Activated CD8-positive, alpha-beta T cell treated with anti-CD3 and anti-CD28 coated beads for 36 hours (primary cell): ENCODE measurements at regions not wholly inside any gene's neighbourhood (a gene's known extent, or its start where the extent isn't known, plus 50 kb on each side); places are given as distances from the start of the nearest gene placed in this dataset.
"Not testable (repeated sequence)": the region's sequence is repeated elsewhere in the genome, so short reads cannot be mapped to it uniquely, and the experiment has no call there.

Source experiments
- ATAC-seq: fragments of 200-7000 bp; cut with Tn5 transposase; one replicate; pipeline ENCODE4 v1.10.0; 2021; ENCODE audit warnings: mild to moderate bottlenecking, moderate library complexity
- CTCF ChIA-PET: fragments of 350-600 bp; sonication (Branson Sonifier 250); formaldehyde crosslinking; loops from one replicate; lab custom pipeline; 2021; ENCODE audit warnings: antibody characterized with exemption; lab: Charles Lee
- POLR2A ChIA-PET: fragments of 350-600 bp; sonication (Branson Sonifier 250); formaldehyde crosslinking; loops from one replicate; lab custom pipeline; 2021; ENCODE audit warnings: antibody characterized with exemption; lab: Charles Lee
- DNase-seq: peaks from one replicate; pipeline ENCODE4 v3.0.0-alpha.2; 2020
- H3K27ac Mint-ChIP-seq: one replicate; pipeline ENCODE4 v1.8.0; 2021; ENCODE audit warnings: mild to moderate bottlenecking, mixed read lengths
- H3K27me3 Mint-ChIP-seq: one replicate; pipeline ENCODE4 v1.8.0; 2021; ENCODE audit warnings: mixed read lengths
- H3K36me3 Mint-ChIP-seq: one replicate; pipeline ENCODE4 v1.8.0; 2021; ENCODE audit warnings: low read depth, mixed read lengths
- H3K4me1 Mint-ChIP-seq: one replicate; pipeline ENCODE4 v1.8.0; 2021; ENCODE audit warnings: low read depth, mixed read lengths
- H3K4me3 Mint-ChIP-seq: one replicate; pipeline ENCODE4 v1.8.0; 2021; ENCODE audit warnings: mild to moderate bottlenecking, moderate library complexity, mixed read lengths
- H3K9me3 Mint-ChIP-seq: one replicate; pipeline ENCODE4 v1.8.0; 2021; ENCODE audit warnings: mixed read lengths
- intact Hi-C: fragments of 100-400 bp; cut with micrococcal nuclease; formaldehyde crosslinking; loops from one replicate; pipeline ENCODE4 v1.10.0; 2022
- TF ChIP-seq, protein P1 (sequence below): fragments of 200-600 bp; IDR thresholded peaks from one replicate; pipeline ENCODE4 v1.8.0; 2022; ENCODE audit warnings: antibody characterized with exemption, mild to moderate bottlenecking

DNA sequence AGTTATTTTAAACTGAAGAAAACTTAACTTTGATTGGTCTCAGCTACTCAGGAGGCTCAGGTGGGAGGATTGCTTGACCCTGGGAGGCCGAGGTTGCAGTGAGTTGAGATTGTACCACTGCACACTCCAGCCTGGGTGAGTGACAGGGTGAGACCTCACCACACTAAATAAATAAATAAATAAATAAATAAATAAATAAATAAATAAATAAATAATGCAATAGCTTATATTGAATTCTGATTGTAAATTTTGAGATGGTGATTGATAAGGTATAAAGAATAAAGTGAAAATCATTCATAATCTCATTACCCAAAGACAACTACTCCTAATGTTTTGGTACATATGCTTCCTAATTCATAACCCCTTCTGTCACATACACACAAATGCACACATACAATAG is 58.1 kb downstream of the TUBA3C start:
- DNase-seq (no peak), ATAC-seq (no peak)
- Mint-ChIP-seq H3K4me1 (no peaks in the 10 kb centered on the region), H3K9me3 (no peaks in the 10 kb centered on the region), H3K27me3 (no peaks in the 10 kb centered on the region), H3K27ac (no peak overlapping the region), H3K36me3 (no peaks in the 10 kb centered on the region), H3K4me3 (no peak overlapping the region)
- ChIA-PET POLR2A (no interaction called here), CTCF (no interaction called here)
- TF ChIP-seq, protein P1, sequence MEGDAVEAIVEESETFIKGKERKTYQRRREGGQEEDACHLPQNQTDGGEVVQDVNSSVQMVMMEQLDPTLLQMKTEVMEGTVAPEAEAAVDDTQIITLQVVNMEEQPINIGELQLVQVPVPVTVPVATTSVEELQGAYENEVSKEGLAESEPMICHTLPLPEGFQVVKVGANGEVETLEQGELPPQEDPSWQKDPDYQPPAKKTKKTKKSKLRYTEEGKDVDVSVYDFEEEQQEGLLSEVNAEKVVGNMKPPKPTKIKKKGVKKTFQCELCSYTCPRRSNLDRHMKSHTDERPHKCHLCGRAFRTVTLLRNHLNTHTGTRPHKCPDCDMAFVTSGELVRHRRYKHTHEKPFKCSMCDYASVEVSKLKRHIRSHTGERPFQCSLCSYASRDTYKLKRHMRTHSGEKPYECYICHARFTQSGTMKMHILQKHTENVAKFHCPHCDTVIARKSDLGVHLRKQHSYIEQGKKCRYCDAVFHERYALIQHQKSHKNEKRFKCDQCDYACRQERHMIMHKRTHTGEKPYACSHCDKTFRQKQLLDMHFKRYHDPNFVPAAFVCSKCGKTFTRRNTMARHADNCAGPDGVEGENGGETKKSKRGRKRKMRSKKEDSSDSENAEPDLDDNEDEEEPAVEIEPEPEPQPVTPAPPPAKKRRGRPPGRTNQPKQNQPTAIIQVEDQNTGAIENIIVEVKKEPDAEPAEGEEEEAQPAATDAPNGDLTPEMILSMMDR: no peak
- intact Hi-C loops: no loop called here

DNA sequence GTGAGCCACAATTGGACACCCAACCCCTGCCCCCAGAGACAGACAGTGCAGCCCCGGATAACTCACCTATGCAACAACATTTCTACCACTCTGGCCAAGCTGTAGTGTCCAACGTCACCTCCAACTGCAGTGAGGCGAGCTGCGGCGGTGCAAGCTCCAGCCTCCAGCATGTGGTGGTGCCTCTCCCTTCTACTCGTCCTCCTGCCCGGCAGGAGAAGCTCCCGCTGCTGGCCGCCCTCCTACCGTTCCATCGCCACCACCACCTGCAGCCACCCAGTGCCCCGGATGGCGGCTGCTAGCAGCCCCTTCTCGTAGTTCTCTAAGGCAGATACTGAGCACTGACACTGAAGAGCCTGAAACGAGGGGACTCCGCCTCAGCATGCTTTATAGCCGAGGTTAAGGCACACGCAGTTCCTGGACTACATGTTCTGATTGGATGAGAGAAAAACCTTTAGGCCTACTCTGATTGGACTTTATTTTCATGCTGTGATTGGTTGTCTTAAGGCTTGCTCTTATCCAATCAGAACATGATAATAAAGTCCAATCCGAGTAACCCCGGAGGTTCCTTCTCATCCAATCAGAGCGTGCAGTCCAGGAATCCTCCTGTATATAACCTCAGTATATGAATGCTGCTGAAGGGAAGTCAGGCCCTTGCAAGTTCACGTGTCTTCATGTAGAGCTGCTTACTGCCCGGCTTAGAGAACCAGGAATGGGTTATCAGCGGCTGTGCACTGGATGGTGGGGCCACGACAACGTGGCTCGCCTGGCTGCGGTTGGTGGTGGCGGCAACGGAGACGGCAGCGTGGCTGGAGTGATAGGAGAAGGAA is 63.5 kb downstream of the TUBA3C start:
- CTCF ChIA-PET: no interaction called here
- TF ChIP-seq, protein P1: no peak
- ATAC-seq: no peak

DNA sequence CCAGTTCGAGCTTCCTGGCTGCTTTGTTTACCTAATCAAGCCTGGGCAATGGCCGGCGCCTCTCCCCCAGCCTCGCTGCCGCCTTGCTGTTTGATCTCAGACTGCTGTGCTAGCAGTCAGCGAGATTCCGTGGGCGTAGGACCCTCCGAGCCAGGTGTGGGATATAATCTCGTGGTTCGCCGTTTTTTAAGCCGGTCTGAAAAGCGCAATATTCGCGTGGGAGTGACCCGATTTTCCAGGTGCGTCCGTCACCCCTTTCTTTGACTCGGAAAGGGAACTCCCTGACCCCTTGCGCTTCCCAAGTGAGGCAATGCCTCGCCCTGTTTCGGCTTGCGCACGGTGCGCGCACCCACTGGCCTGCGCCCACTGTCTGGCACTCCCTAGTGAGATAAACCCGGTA is 72.4 kb downstream of the TUBA3C start:
- CTCF ChIA-PET, DNase-seq, H3K36me3 Mint-ChIP-seq, H3K4me3 Mint-ChIP-seq, H3K27ac Mint-ChIP-seq, ATAC-seq, intact Hi-C loops, H3K4me1 Mint-ChIP-seq, H3K9me3 Mint-ChIP-seq, POLR2A ChIA-PET, H3K27me3 Mint-ChIP-seq: not testable (repeated sequence)

More for the DNA sequence above, 63.5 kb downstream of the TUBA3C start:
- Mint-ChIP-seq H3K27me3 (no peaks in the 10 kb centered on the region), H3K9me3 (no peaks in the 10 kb centered on the region), H3K27ac (no peak overlapping the region), H3K36me3 (no peaks in the 10 kb centered on the region), H3K4me3 (no peak overlapping the region), H3K4me1 (no peaks in the 10 kb centered on the region)
- intact Hi-C loops: no loop called here
- DNase-seq: no peak
- POLR2A ChIA-PET: no interaction called here

DNA sequence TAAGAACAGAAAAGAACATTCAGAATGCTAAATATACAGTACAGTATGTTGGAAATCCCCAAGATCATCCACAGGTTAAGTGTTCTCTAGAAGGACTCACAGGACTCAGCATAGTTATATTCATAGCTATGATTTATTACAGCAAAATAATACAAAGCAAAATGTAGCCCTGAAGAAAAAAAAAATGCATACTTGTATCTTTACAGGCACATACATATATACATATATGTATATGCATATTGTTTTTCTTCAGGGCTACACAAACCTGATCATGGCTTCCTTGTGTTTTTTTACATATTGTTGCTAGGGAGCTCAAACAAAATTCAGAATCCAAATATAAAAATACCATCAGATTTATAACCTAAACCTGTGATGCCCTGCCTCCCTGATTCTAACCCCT is 78.5 kb downstream of the TUBA3C start:
- intact Hi-C loops: no loop called here
- TF ChIP-seq, protein P1: no peak
- Mint-ChIP-seq H3K9me3 (peaks cover 1% of the 10 kb centered on the region), H3K27ac (no peak overlapping the region), H3K4me3 (no peak overlapping the region), H3K36me3 (no peaks in the 10 kb centered on the region), H3K27me3 (no peaks in the 10 kb centered on the region), H3K4me1 (no peaks in the 10 kb centered on the region)
- no peak for DNase-seq
- no peak for ATAC-seq
- ChIA-PET CTCF (no interaction called here), POLR2A (no interaction called here)

DNA sequence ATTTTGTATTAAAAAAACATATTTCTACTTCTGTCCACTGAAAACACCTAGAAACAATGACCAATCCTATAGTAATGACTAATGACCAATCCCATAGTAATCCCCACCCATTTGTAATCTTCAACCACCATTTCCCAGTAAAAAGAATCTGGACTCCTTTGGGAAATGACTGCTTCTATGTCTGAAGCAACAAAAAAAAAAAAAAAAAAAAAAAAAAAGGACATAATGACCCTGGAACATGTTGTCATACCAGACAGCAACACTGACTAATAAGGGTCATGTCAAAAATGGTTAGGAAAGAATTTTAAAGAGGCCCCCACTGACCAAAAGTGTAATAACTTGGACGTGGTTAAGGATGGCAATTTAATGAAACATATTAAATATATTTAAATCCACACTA is 88.3 kb downstream of the TUBA3C start:
- intact Hi-C loops: no loop called here
- Mint-ChIP-seq H3K9me3 (peaks cover 2% of the 10 kb centered on the region), H3K36me3 (no peaks in the 10 kb centered on the region), H3K4me3 (no peak overlapping the region), H3K27ac (no peak overlapping the region), H3K27me3 (no peaks in the 10 kb centered on the region), H3K4me1 (no peaks in the 10 kb centered on the region)
- TF ChIP-seq, protein P1: no peak
- ChIA-PET CTCF (no interaction called here), POLR2A (no interaction called here)
- no peak for DNase-seq
- no peak for ATAC-seq
